HCT116 (cell line): ENCODE measurements at regions not wholly inside any gene's neighbourhood (a gene's known extent, or its start where the extent isn't known, plus 50 kb on each side); places are given as distances from the start of the nearest gene placed in this dataset.
A peak's percentile ranks its signal among the peaks of the same experiment; 100 is the strongest.

Source experiments
- ATAC-seq: fragments of 200-7000 bp; cut with Tn5 transposase; 2 replicates; pipeline ENCODE4 v1.9.1; 2020; ENCODE audit warnings: mild to moderate bottlenecking, moderate library complexity
- BruUV-seq: library from RNA; stranded (reverse); fragments of 400-500 nt; replicated peaks from 2 replicates; lab custom pipeline; 2021; lab: Mats Ljungman, UMichigan
- CTCF ChIA-PET: fragments of 300-600 bp; sonication (Branson Sonifier 250); formaldehyde crosslinking; loops from one replicate; lab custom pipeline; 2021; ENCODE audit warnings: antibody characterized with exemption; lab: Charles Lee
- POLR2A ChIA-PET: fragments of 300-600, 350-600 bp; sonication (Branson Sonifier 250); formaldehyde crosslinking; loops from one replicate; lab custom pipeline; 2021; ENCODE audit warnings: antibody characterized with exemption; lab: Charles Lee
- RAD21 ChIA-PET, 2 experiments: fragments of 300-600 bp; sonication (Branson Sonifier 250); formaldehyde crosslinking; loops; one replicate each; lab custom pipeline; 2023; ENCODE audit warnings: low total read pairs in 2 of 2; ENCODE audit not compliant: uncharacterized antibody in 2 of 2, unreplicated experiment in 2 of 2, low non-redundant PET in 1 of 2; lab: Charles Lee
- DNase-seq: peaks from one replicate; pipeline ENCODE4 v3.0.0-alpha.2; 2010; ENCODE audit warnings: low read depth, low spot score
- H2AFZ ChIP-seq: fragments of 200-600 bp; shearing (Covaris generic), sonication (generic); 2 replicates; pipeline ENCODE4 v1.6.1; 2017; ENCODE audit warnings: low read depth, mixed run types, mixed read lengths, antibody characterized with exemption, low read length; ENCODE audit not compliant: poor library complexity, severe bottlenecking
- H3K27ac ChIP-seq: 2 replicates; pipeline ENCODE4 v1.5.1; 2012; ENCODE audit warnings: low read depth, low read length
- H3K27me3 ChIP-seq: fragments of 200-600 bp; sonication (generic); 2 replicates; pipeline ENCODE4 v1.6.1; 2016; ENCODE audit warnings: mixed run types, low read length, mixed read lengths; ENCODE audit not compliant: insufficient read depth
- H3K36me3 ChIP-seq, 2 experiments: fragments of 200-500 bp in 1 of 2; fragments of 200-600 bp in 1 of 2; sonication (Bioruptor generic) in 1 of 2; sonication (generic) in 1 of 2; 2 replicates each; pipeline versions ENCODE4 v1.5.1 to v1.6.1; 2014 to 2016; ENCODE audit warnings: low read length in 2 of 2, inconsistent platforms in 1 of 2, mixed read lengths in 1 of 2, mixed run types in 1 of 2; ENCODE audit not compliant: insufficient read depth in 2 of 2, control insufficient read depth in 1 of 2
- H3K4me1 ChIP-seq, 2 experiments: fragments of 200-600 bp in 1 of 2; sonication (generic) in 1 of 2; 2 replicates each; pipeline versions ENCODE4 v1.5.1 to v1.6.1; 2012 to 2017; ENCODE audit warnings: low read length in 2 of 2, inconsistent platforms in 1 of 2, mild to moderate bottlenecking in 1 of 2, mixed read lengths in 1 of 2, mixed run types in 1 of 2, moderate library complexity in 1 of 2; ENCODE audit not compliant: insufficient read depth in 2 of 2, control insufficient read depth in 1 of 2
- H3K4me2 ChIP-seq: fragments of 200-600 bp; sonication (generic); 2 replicates; pipeline ENCODE4 v1.6.1; 2017; ENCODE audit warnings: mixed run types, low read length, mixed read lengths
- H3K4me3 ChIP-seq, 2 experiments: fragments of 200-600 bp in 1 of 2; sonication (generic) in 1 of 2; replicated peaks in 1 of 2; 2 replicates each; pipeline ENCODE4 v1.5.1; 2011 to 2016; ENCODE audit warnings: low read length in 2 of 2, control low read depth in 1 of 2, low read depth in 1 of 2, mild to moderate bottlenecking in 1 of 2, mixed read lengths in 1 of 2, mixed run types in 1 of 2
- H3K79me2 ChIP-seq: fragments of 200-600 bp; sonication (generic); 2 replicates; pipeline ENCODE4 v1.6.1; 2017; ENCODE audit warnings: mild to moderate bottlenecking, mixed run types, low read length, moderate library complexity, mixed read lengths; ENCODE audit not compliant: insufficient read depth
- H3K9ac ChIP-seq: fragments of 200-600 bp; sonication (generic); 2 replicates; pipeline ENCODE4 v1.6.1; 2016; ENCODE audit warnings: low read length, mixed read lengths
- H3K9me2 ChIP-seq: fragments of 200-600 bp; sonication (generic), shearing (Covaris generic); 2 replicates; pipeline ENCODE4 v1.6.1; 2017; ENCODE audit warnings: mixed run types, mild to moderate bottlenecking, moderate library complexity; ENCODE audit not compliant: insufficient read depth
- H3K9me3 ChIP-seq, 2 experiments: fragments of 200-500 bp in 1 of 2; fragments of 200-600 bp in 1 of 2; sonication (Bioruptor generic) in 1 of 2; sonication (generic) in 1 of 2; 2 replicates each; pipeline ENCODE4 v1.6.1; 2014 to 2017; ENCODE audit warnings: low read length in 2 of 2, mixed read lengths in 2 of 2, inconsistent platforms in 1 of 2, low read depth in 1 of 2, mild to moderate bottlenecking in 1 of 2, mixed run types in 1 of 2, moderate library complexity in 1 of 2; ENCODE audit not compliant: control insufficient read depth in 1 of 2, insufficient read depth in 1 of 2
- H4K20me1 ChIP-seq: fragments of 200-600 bp; sonication (generic), shearing (Covaris generic); 2 replicates; pipeline ENCODE4 v1.6.1; 2017; ENCODE audit warnings: mixed run types, mild to moderate bottlenecking, moderate library complexity; ENCODE audit not compliant: insufficient read depth
- ATF3 ChIP-seq: IDR thresholded peaks from 2 replicates; pipeline ENCODE4 v1.6.1; 2012
- CEBPB ChIP-seq: IDR thresholded peaks from 2 replicates; pipeline ENCODE4 v1.6.1; 2012; ENCODE audit warnings: low read depth
- CTCF ChIP-seq, 3 experiments: fragments of 200-600 bp in 1 of 3; sonication (generic) in 1 of 3; IDR thresholded peaks in 2 of 3; conservative IDR thresholded peaks in 1 of 3; 2 replicates each; pipeline ENCODE4 v1.5.1; 2012 to 2017; ENCODE audit warnings: low read depth in 2 of 3, low read length in 2 of 3, antibody characterized with exemption in 1 of 3, borderline replicate concordance in 1 of 3, control low read depth in 1 of 3, mild to moderate bottlenecking in 1 of 3, mixed read lengths in 1 of 3, mixed run types in 1 of 3, moderate library complexity in 1 of 3; ENCODE audit not compliant: insufficient read depth in 1 of 3
- POLR2A ChIP-seq: IDR thresholded peaks from 2 replicates; pipeline ENCODE4 v1.7.0; 2011; ENCODE audit warnings: borderline replicate concordance; ENCODE audit not compliant: insufficient read depth, insufficient read length; ENCODE audit errors: extremely low read depth
- RAD21 ChIP-seq: IDR thresholded peaks from 2 replicates; pipeline ENCODE4 v1.6.1; 2012; ENCODE audit warnings: low read depth, mild to moderate bottlenecking
- ZNF274 ChIP-seq: fragments of 200-500 bp; sonication (Bioruptor generic); IDR thresholded peaks from 2 replicates; pipeline ENCODE4 v1.6.1; 2014; ENCODE audit warnings: mild to moderate bottlenecking, low read depth, low read length, inconsistent platforms
- intact Hi-C: fragments of 100-400 bp; cut with micrococcal nuclease; formaldehyde crosslinking; loops from 2 replicates; pipeline ENCODE4 v1.10.0; 2022

DNA sequence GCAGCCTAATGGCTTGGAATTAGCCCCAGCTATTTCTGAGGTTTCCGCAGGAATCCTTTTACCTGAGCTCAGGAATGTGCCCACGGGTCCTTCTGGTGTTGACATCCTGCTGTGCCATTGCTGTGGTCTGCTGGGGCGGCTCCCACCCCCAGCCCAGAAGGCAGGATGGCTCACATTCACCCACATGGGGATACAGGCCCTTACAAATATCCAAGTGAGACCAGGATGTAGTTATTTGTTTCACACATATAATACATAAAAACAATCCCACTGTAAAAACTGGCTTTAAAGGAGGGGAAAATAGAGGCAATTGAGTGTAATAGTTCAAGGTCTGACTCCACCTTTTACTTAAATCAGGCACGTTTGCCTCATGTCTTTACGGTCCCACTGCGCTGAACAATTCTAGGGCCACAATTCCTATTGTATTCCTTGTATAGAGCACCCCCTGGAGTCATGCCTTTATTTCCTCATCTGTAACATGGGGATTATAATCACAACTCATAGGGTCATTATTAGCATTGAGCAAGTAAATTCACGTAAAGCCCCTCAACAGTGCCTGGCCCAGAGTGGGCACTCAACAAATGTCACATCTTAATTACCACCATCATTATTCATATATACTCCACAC lies 57.2 kb upstream of the FICD start:
- ChIA-PET CTCF (interaction anchor here (1.0 to 2.3 kb wide), 4 partner anchors 10 to 468 kb away, joined by 3 to 13 read pairs (median 4); no protein-coding TSS in a partner anchor), RAD21 (interaction anchor here in 1 of 2 experiments (0.6 kb wide), 1 partner anchor 390 kb away, joined by 10 read pairs; no protein-coding TSS in a partner anchor)
- H3K27me3 ChIP-seq, result peaks cover 63% of the 10 kb centered on the region
- H3K9me3 ChIP-seq, result no peaks in the 10 kb centered on the region
- no peaks in the 10 kb centered on the region for H3K4me1 ChIP-seq
- intact Hi-C loops, result loop anchor here (1.0 kb wide), 1 partner anchor 465 kb away; no protein-coding TSS in a partner anchor
- no peak overlapping the region for H3K4me2 ChIP-seq
- TF ChIP-seq CTCF (IDR thresholded peaks at IDR 0.05 in 2 of 3, conservative IDR thresholded peaks at IDR 0.05 in 1 of 3; ENCODE audit: borderline replicate concordance in 1 of 3, insufficient read depth in 1 of 3, low read depth in 2 of 3, low read length in 2 of 3), result peak in 1 of 3 experiments; percentile 8; a peak in 1 of 6 replicates
- no peak for TF ChIP-seq POLR2A
- peak; percentile 28; the same call in 1 of the 2 replicates for TF ChIP-seq RAD21
- TF ChIP-seq, all 23 proteins: peak for 2
- H3K9ac ChIP-seq, result no peak overlapping the region
- H3K36me3 ChIP-seq, result no peaks in the 10 kb centered on the region
- POLR2A ChIA-PET, result interaction anchor here (0.6 kb wide), 1 partner anchor 696 kb away, joined by 3 read pairs; no protein-coding TSS in a partner anchor
- no peaks in the 10 kb centered on the region for H4K20me1 ChIP-seq
- no peak overlapping the region for H3K27ac ChIP-seq
- H3K79me2 ChIP-seq, result no peaks in the 10 kb centered on the region
- no peak for ATAC-seq
- BruUV-seq, result no TSS peak
- no peak overlapping the region for H2AFZ ChIP-seq
- no peaks in the 10 kb centered on the region for H3K9me2 ChIP-seq
- H3K4me3 ChIP-seq, result no peak overlapping the region
- no peak for DNase-seq

DNA sequence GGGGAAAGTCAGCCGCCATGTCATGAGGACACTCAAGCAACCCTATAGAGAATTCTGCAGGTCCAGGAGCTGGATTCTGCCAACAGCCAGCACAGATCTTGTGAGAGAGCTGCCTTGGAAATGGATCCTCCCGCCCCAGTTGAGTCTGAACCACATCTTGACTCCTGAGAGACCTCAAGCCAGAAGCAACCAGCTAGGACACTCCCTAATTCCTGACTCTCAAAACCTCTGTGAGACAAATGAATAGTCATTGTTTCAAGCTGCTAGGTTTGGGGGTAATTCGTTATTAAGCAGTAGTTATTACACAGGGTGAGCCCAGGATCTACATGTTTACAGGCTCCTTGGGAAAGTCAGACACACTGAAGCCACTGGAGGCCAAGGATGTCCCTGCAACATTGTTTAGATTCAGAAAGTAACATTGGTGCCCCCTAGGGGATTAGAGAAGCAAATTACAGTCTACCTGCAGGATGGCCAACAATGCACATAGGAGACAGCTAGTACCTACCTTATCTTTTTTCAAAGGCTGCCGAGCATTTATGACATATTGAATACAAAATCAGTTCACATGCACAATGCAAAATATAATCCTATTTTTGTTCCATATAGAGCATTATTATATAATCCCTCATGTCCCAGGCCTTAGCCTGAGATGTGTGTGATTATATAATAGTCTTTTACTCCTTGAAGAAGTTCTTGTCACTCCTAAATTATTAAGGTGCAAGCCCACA lies 57.9 kb upstream of the FICD start:
- Histone ChIP-seq H3K79me2 (no peaks in the 10 kb centered on the region), H3K9ac (no peak overlapping the region), H4K20me1 (no peaks in the 10 kb centered on the region), H3K4me1 (no peaks in the 10 kb centered on the region), H3K9me3 (no peaks in the 10 kb centered on the region), H3K27ac (no peak overlapping the region), H3K4me2 (no peak overlapping the region), H2AFZ (no peak overlapping the region), H3K36me3 (no peaks in the 10 kb centered on the region), H3K9me2 (no peaks in the 10 kb centered on the region), H3K27me3 (peaks cover 65% of the 10 kb centered on the region), H3K4me3 (no peak overlapping the region)
- ATAC-seq (peak; percentile 98), DNase-seq (peak; percentile 33)
- intact Hi-C loops, result no loop called here
- CTCF ChIA-PET, result interaction anchor here (0.7 to 2.3 kb wide), 6 partner anchors 11 to 492 kb away, joined by 3 to 13 read pairs (median 4); no protein-coding TSS in a partner anchor
- BruUV-seq, result no TSS peak
- TF ChIP-seq ZNF274, result no peak
- TF ChIP-seq RAD21, result peak; percentile 74
- no peak for TF ChIP-seq CEBPB
- TF ChIP-seq ATF3, result no peak
- TF ChIP-seq CTCF (IDR thresholded peaks at IDR 0.05 in 2 of 3, conservative IDR thresholded peaks at IDR 0.05 in 1 of 3; ENCODE audit: borderline replicate concordance in 1 of 3, insufficient read depth in 1 of 3, low read depth in 2 of 3, low read length in 2 of 3), result peak; percentile 66 to 70 (median 68)
- RAD21 ChIA-PET, result interaction anchor here in 1 of 2 experiments (0.6 kb wide), 1 partner anchor 389 kb away, joined by 10 read pairs; no protein-coding TSS in a partner anchor
- POLR2A ChIA-PET, result no interaction called here
